PC-3 (cell line): ENCODE measurements at regions not wholly inside any gene's neighbourhood (a gene's known extent, or its start where the extent isn't known, plus 50 kb on each side); places are given as distances from the start of the nearest gene placed in this dataset.

Source experiments
- CTCF ChIP-seq: fragments of 300-600 bp; sonication (generic); conservative IDR thresholded peaks from 2 replicates; pipeline ENCODE4 v1.5.1; 2017; ENCODE audit warnings: antibody characterized with exemption, low read depth, mild to moderate bottlenecking, low read length
- EZH2 ChIP-seq: fragments of 300-600 bp; sonication (generic); IDR thresholded peaks from one replicate; pipeline ENCODE4 v1.6.1; 2017; ENCODE audit warnings: antibody characterized with exemption, mild to moderate bottlenecking, low read length; ENCODE audit not compliant: unreplicated experiment

- no peak for TF ChIP-seq CTCF
- no peak for TF ChIP-seq EZH2
Observed at GRCh38 chr3:15997274-15997943, 177.1 kb upstream of the GALNT15 start.
